Neuronal stem cell (in vitro differentiated cells): ENCODE measurements at regions not wholly inside any gene's neighbourhood (a gene's known extent, or its start where the extent isn't known, plus 50 kb on each side); places are given as distances from the start of the nearest gene placed in this dataset.

ENCODE experiments used
- DNase-seq: peaks from one replicate; pipeline ENCODE4 v3.0.0-alpha.2; 2013; ENCODE audit warnings: low spot score
- H2AFZ ChIP-seq: one replicate; pipeline ENCODE4 v1.6.1; 2013; ENCODE audit warnings: mild to moderate bottlenecking, low read length, inconsistent platforms
- H2AK5ac ChIP-seq: 2 replicates; pipeline ENCODE4 v1.6.1; 2013; ENCODE audit warnings: low read depth, mild to moderate bottlenecking, inconsistent platforms, low read length, moderate library complexity, mixed read lengths
- H2BK120ac ChIP-seq: 2 replicates; pipeline ENCODE4 v1.6.1; 2013; ENCODE audit warnings: low read depth, mild to moderate bottlenecking, inconsistent platforms, low read length, moderate library complexity, mixed read lengths
- H2BK12ac ChIP-seq: one replicate; pipeline ENCODE4 v1.6.1; 2013; ENCODE audit warnings: low read length, inconsistent platforms
- H2BK15ac ChIP-seq: 2 replicates; pipeline ENCODE4 v1.6.1; 2013; ENCODE audit warnings: mild to moderate bottlenecking, low read length, inconsistent platforms, mixed read lengths
- H2BK5ac ChIP-seq: one replicate; pipeline ENCODE4 v1.6.1; 2013; ENCODE audit warnings: inconsistent platforms, mild to moderate bottlenecking, low read length, moderate library complexity
- H3K14ac ChIP-seq: one replicate; pipeline ENCODE4 v1.6.1; 2013; ENCODE audit warnings: low read length, inconsistent platforms
- H3K18ac ChIP-seq: 2 replicates; pipeline ENCODE4 v1.6.1; 2013; ENCODE audit warnings: low read length, inconsistent platforms
- H3K23ac ChIP-seq: 2 replicates; pipeline ENCODE4 v1.6.1; 2013; ENCODE audit warnings: low read depth, mild to moderate bottlenecking, mixed read lengths, low read length, inconsistent platforms; ENCODE audit not compliant: poor library complexity
- H3K27ac ChIP-seq: replicated peaks from 3 replicates; pipeline ENCODE4 v1.5.1; 2013; ENCODE audit warnings: low read length, inconsistent platforms
- H3K27me3 ChIP-seq, 3 experiments: 2 replicates each; pipeline ENCODE4 v1.6.1; 2013; ENCODE audit warnings: low read length in 3 of 3, mild to moderate bottlenecking in 2 of 3, inconsistent platforms in 1 of 3, low read depth in 1 of 3, mixed read lengths in 1 of 3, moderate library complexity in 1 of 3; ENCODE audit not compliant: control insufficient read depth in 3 of 3, insufficient read depth in 3 of 3
- H3K36me3 ChIP-seq, 2 donors: replicated peaks in 1 of 2; 2 replicates each; pipeline ENCODE4 v1.6.1; 2013; ENCODE audit warnings: low read length in 2 of 2; ENCODE audit not compliant: control insufficient read depth in 2 of 2, insufficient read depth in 2 of 2
- H3K4ac ChIP-seq: 2 replicates; pipeline ENCODE4 v1.6.1; 2013; ENCODE audit warnings: inconsistent platforms, mild to moderate bottlenecking, low read length, moderate library complexity
- H3K4me1 ChIP-seq, 2 donors: 1 replicate in 1 of 2; 2 replicates in 1 of 2; pipeline ENCODE4 v1.6.1; 2013; ENCODE audit warnings: low read length in 2 of 2, low read depth in 1 of 2; ENCODE audit not compliant: control insufficient read depth in 2 of 2, insufficient read depth in 1 of 2
- H3K4me2 ChIP-seq: one replicate; pipeline ENCODE4 v1.6.1; 2013; ENCODE audit warnings: mild to moderate bottlenecking, low read length, inconsistent platforms; ENCODE audit not compliant: insufficient read depth, poor library complexity, severe bottlenecking
- H3K4me3 ChIP-seq, 2 donors: 2 replicates each; pipeline ENCODE4 v1.5.1; 2013; ENCODE audit warnings: low read length in 2 of 2, mild to moderate bottlenecking in 2 of 2, inconsistent platforms in 1 of 2, moderate library complexity in 1 of 2
- H3K79me1 ChIP-seq: one replicate; pipeline ENCODE4 v1.6.1; 2013; ENCODE audit warnings: low read depth, mild to moderate bottlenecking, inconsistent platforms, low read length, moderate library complexity
- H3K9ac ChIP-seq: one replicate; pipeline ENCODE4 v1.6.1; 2013; ENCODE audit warnings: mild to moderate bottlenecking, low read depth, low read length, inconsistent platforms; ENCODE audit not compliant: poor library complexity
- H3K9me3 ChIP-seq, 2 donors: replicated peaks in 1 of 2; 2 replicates each; pipeline versions ENCODE3 to v1.6.1; 2013; ENCODE audit warnings: low read length in 2 of 2, mild to moderate bottlenecking in 2 of 2, inconsistent platforms in 1 of 2, low read depth in 1 of 2, mixed read lengths in 1 of 2, moderate library complexity in 1 of 2; ENCODE audit not compliant: control insufficient read depth in 2 of 2, insufficient read depth in 1 of 2
- H4K8ac ChIP-seq: one replicate; pipeline ENCODE4 v1.6.1; 2013; ENCODE audit warnings: low read depth, mild to moderate bottlenecking, inconsistent platforms, low read length, moderate library complexity
- H4K91ac ChIP-seq: one replicate; pipeline ENCODE4 v1.6.1; 2013; ENCODE audit warnings: low read length, low read depth, mild to moderate bottlenecking, inconsistent platforms; ENCODE audit not compliant: poor library complexity
- WGBS, 2 donors: extraction: QIAGEN DNeasy Blood & Tissue Kit; methylation state at CpG; one replicate each; pipeline ENCODE4 v1.1.7; 2013; ENCODE audit warnings: missing lambda C conversion rate in 2 of 2, mixed read lengths in 1 of 2; ENCODE audit not compliant: insufficient read length in 2 of 2, insufficient replicate concordance in 1 of 2; ENCODE audit errors: extremely low coverage in 2 of 2; 5-methylcytosine and 5-hydroxymethylcytosine counted together

DNA sequence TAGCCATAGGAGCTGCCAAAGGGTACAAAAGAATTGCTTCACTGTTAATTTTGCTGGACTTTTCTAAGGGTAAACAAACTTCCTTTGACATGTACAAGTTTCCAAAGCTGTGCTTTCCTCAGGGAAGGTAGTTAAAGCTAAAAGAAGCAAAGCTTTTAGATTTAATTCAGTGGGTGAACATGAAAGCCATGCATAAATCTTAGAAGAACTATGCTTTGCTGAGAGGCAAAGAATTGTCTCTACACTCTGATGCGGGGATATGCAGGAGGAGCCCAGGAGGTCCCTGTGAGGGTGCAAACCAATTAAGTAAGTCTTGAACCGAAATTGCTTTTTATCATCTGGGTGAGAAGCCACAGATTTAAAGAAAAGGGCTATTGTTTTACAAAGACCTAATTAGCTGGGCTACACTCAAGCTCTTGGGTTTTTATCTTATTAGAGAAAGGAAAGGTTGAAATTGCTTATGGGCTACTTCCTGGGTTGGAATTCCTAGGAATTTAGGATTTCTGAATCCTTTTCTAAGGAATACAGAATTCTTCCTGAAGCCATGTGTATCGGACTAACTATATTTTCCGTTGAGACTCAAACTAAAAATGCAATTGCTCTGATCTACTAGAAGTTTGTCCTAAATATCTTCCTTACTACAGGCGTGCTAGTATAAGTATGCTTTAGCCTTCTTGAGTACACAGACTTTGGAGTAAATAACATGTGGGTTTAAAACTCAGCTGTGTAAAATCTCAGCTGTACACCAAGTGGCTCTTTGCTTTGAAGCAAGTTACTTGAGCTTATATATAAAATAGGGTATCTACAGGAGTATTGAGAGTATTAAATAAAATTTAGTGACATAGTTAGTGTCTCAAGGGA is 188.4 kb upstream of the ANK2 start:
- Histone ChIP-seq H2AK5ac (no peak overlapping the region), H3K36me3 (no peaks in the 10 kb centered on the region), H3K9ac (no peak overlapping the region), H4K91ac (no peak overlapping the region), H3K4me2 (no peak overlapping the region), H3K9me3 (no peaks in the 10 kb centered on the region), H2BK5ac (no peak overlapping the region), H3K23ac (no peak overlapping the region), H2BK15ac (no peak overlapping the region), H3K27ac (peak overlapping the region; percentile 94), H3K4me1 (peaks cover 9 to 14% of the 10 kb centered on the region in 2 donors), H3K27me3 (no peaks in the 10 kb centered on the region), H3K4ac (no peak overlapping the region), H3K79me1 (no peaks in the 10 kb centered on the region), H2BK12ac (no peak overlapping the region), H3K4me3 (no peak overlapping the region), H2AFZ (peak overlapping the region; percentile 78), H3K14ac (no peak overlapping the region), H4K8ac (no peak overlapping the region), H2BK120ac (no peak overlapping the region), H3K18ac (no peak overlapping the region)
- peak; percentile 68 for DNase-seq
- no CpG with 5 or more reads among the region's 5 CpGs for whole genome bisulfite sequencing, 2 donors

DNA sequence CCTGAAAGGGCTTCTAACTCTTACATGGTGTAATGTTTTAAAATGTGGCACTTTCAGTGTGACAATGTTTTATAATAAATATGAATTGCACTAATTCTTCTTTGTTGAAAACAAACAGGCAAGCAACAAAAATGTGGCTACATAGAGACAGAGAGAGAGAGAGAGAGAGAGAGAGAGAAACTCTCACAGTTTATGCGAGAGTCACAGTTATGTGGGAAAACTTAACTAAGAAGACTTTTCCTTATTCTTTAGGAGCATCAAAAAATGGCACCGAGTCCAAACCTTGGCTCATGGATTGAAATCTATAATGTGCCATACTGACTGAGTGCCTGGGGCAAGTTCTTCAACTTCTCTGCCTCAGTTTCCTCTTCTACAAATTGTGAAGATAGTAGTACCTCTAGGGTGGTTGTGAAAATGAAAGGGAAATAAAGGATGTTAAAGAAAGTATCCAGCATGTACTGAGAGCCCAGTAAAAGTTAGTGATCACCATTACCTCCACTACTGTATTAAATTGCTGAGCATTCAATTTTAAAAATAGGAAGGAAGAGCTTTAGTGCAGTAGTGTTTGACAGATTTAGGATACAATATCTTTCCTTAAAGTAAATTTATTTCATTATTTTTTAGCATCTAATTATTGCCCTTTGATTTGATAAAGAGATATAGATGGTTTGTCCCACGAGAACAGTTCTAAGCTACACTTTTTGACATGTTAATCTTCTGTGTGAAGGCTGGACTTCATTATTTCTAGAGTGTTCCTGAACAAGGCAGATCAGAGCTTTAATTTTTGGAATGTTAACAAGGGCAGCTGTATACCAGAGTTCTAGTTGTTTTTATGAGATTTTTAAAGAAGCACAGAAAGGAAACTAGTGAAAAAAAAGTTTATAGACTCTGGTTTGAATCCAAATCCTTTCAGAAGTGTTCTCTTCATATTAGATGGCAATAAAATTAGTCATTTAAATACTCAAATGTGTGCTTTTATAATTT is 187.5 kb upstream of the ANK2 start:
- no peaks in the 10 kb centered on the region for H3K79me1 ChIP-seq
- H3K18ac ChIP-seq = no peak overlapping the region
- H2AK5ac ChIP-seq = no peak overlapping the region
- H3K9ac ChIP-seq = no peak overlapping the region
- H2BK15ac ChIP-seq = no peak overlapping the region
- H4K91ac ChIP-seq = no peak overlapping the region
- no peak overlapping the region for H2BK5ac ChIP-seq
- no peak overlapping the region for H3K4me2 ChIP-seq
- no peak overlapping the region for H3K23ac ChIP-seq
- H3K27me3 ChIP-seq = no peaks in the 10 kb centered on the region
- no peak overlapping the region for H3K4ac ChIP-seq
- H2BK12ac ChIP-seq = no peak overlapping the region
- H3K9me3 ChIP-seq = no peaks in the 10 kb centered on the region
- WGBS, 2 donors = no CpG with 5 or more reads among the region's 3 CpGs
- no peaks in the 10 kb centered on the region for H3K36me3 ChIP-seq
- H4K8ac ChIP-seq = no peak overlapping the region
- peak overlapping the region; percentile 94 for H3K27ac ChIP-seq
- H3K4me3 ChIP-seq = no peak overlapping the region
- no peak overlapping the region for H2BK120ac ChIP-seq
- H3K14ac ChIP-seq = no peak overlapping the region
- peak overlapping the region; percentile 78 for H2AFZ ChIP-seq
- DNase-seq = no peak
- H3K4me1 ChIP-seq = peaks cover 7 to 14% of the 10 kb centered on the region in 2 donors

GRCh38 chr4:112865443-112865842 is 184.0 kb upstream of the ANK2 start:
- H3K27ac ChIP-seq = no peak overlapping the region
- peaks cover 4 to 14% of the 10 kb centered on the region in 2 donors for H3K4me1 ChIP-seq
- no peak overlapping the region for H3K18ac ChIP-seq
- H3K79me1 ChIP-seq = no peaks in the 10 kb centered on the region
- H2BK12ac ChIP-seq = no peak overlapping the region
- H3K4ac ChIP-seq = no peak overlapping the region
- H2BK5ac ChIP-seq = no peak overlapping the region
- H3K9ac ChIP-seq = no peak overlapping the region
- no peak for DNase-seq
- H4K8ac ChIP-seq = no peak overlapping the region
- no peak overlapping the region for H4K91ac ChIP-seq
- no peaks in the 10 kb centered on the region for H3K27me3 ChIP-seq
- no peak overlapping the region for H2AFZ ChIP-seq
- no peak overlapping the region for H3K4me3 ChIP-seq
- H3K9me3 ChIP-seq = no peaks in the 10 kb centered on the region
- H2BK120ac ChIP-seq = no peak overlapping the region
- H2AK5ac ChIP-seq = no peak overlapping the region
- H3K4me2 ChIP-seq = no peak overlapping the region
- no peak overlapping the region for H3K23ac ChIP-seq
- no peak overlapping the region for H2BK15ac ChIP-seq
- H3K14ac ChIP-seq = no peak overlapping the region
- no peaks in the 10 kb centered on the region for H3K36me3 ChIP-seq

DNA sequence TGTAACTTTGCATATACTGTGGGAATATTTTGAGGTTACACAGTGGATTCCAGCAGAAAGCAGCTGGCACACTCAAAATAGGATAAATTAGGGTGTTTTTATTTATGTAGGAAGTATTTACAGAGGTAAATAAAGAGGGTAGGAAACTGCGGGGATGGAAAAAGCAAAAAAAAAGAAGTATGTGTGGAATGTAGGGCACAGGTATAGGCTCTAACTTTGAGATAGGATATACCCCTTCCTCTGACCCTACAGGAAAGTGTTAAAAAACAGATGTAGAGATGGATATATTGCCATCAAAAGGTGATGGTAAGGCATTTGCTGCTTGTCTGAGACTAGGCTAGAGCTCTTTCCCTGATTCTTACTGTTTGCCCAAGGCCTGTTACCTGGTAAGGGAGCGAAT is 173.1 kb upstream of the ANK2 start:
- no peak overlapping the region for H2BK120ac ChIP-seq
- H3K27ac ChIP-seq = no peak overlapping the region
- no peaks in the 10 kb centered on the region for H3K79me1 ChIP-seq
- H3K18ac ChIP-seq = no peak overlapping the region
- H3K4ac ChIP-seq = no peak overlapping the region
- no peak overlapping the region for H3K23ac ChIP-seq
- peaks cover 0 to 4% of the 10 kb centered on the region in 2 donors for H3K4me1 ChIP-seq
- H3K4me2 ChIP-seq = no peak overlapping the region
- H2BK15ac ChIP-seq = no peak overlapping the region
- no peaks in the 10 kb centered on the region for H3K9me3 ChIP-seq
- H3K9ac ChIP-seq = no peak overlapping the region
- H3K36me3 ChIP-seq = no peaks in the 10 kb centered on the region
- H3K14ac ChIP-seq = no peak overlapping the region
- 100% methylated on average over 1 of the region's 2 CpGs; no CpG with 5 or more reads in 1 of the 2 donors for WGBS, 2 donors
- no peak overlapping the region for H4K91ac ChIP-seq
- H2AK5ac ChIP-seq = no peak overlapping the region
- H3K4me3 ChIP-seq = no peak overlapping the region
- no peaks in the 10 kb centered on the region for H3K27me3 ChIP-seq
- no peak overlapping the region for H4K8ac ChIP-seq
- H2BK5ac ChIP-seq = no peak overlapping the region
- no peak for DNase-seq
- H2AFZ ChIP-seq = no peak overlapping the region
- no peak overlapping the region for H2BK12ac ChIP-seq
